Caco-2 (cell line): ENCODE measurements at regions not wholly inside any gene's neighbourhood (a gene's known extent, or its start where the extent isn't known, plus 50 kb on each side); places are given as distances from the start of the nearest gene placed in this dataset.

ENCODE experiments used
- BruUV-seq: library from RNA; stranded (reverse); fragments of 400-500 nt; replicated peaks from 2 replicates; lab custom pipeline; 2021; lab: Mats Ljungman, UMichigan
- CTCF ChIA-PET: fragments of 300-600 bp; sonication (Branson Sonifier 250); formaldehyde crosslinking; loops from one replicate; lab custom pipeline; 2022; ENCODE audit warnings: antibody characterized with exemption; lab: Charles Lee
- POLR2A ChIA-PET: fragments of 300-600 bp; sonication (Branson Sonifier 250); formaldehyde crosslinking; loops from one replicate; lab custom pipeline; 2022; ENCODE audit warnings: antibody characterized with exemption; lab: Charles Lee
- DNase-seq, 2 experiments: peaks; one replicate each; pipeline versions ENCODE4 v3.0.0 to v3.0.0-alpha.2; 2020 to 2022
- H3K27me3 ChIP-seq: replicated peaks from 2 replicates; pipeline ENCODE4 v1.6.0; 2011; ENCODE audit warnings: low read length; ENCODE audit not compliant: control insufficient read depth, insufficient read depth
- H3K36me3 ChIP-seq: 2 replicates; pipeline ENCODE4 v1.5.1; 2011; ENCODE audit warnings: low read length; ENCODE audit not compliant: control insufficient read depth, insufficient read depth
- H3K4me1 ChIP-seq: fragments of 250-450 bp; sonication (Bioruptor Pico); 2 replicates; pipeline ENCODE4 v1.5.1; 2020; ENCODE audit warnings: mild to moderate bottlenecking
- H3K4me3 ChIP-seq: 2 replicates; pipeline ENCODE4 v1.5.1; 2011; ENCODE audit warnings: low read depth, mild to moderate bottlenecking, control low read depth, low read length
- H3K9me3 ChIP-seq: fragments of 250-450 bp; sonication (Bioruptor Pico); 2 replicates; pipeline ENCODE4 v1.5.1; 2020; ENCODE audit warnings: mild to moderate bottlenecking, moderate library complexity
- H3K27ac Mint-ChIP-seq: one replicate; pipeline ENCODE4 v1.8.0; 2022; ENCODE audit warnings: mixed read lengths; ENCODE audit not compliant: unreplicated experiment
- H3K27me3 Mint-ChIP-seq: one replicate; pipeline ENCODE4 v1.8.0; 2022; ENCODE audit warnings: mixed read lengths; ENCODE audit not compliant: insufficient read depth, unreplicated experiment
- H3K36me3 Mint-ChIP-seq: one replicate; pipeline ENCODE4 v1.8.0; 2022; ENCODE audit warnings: mild to moderate bottlenecking, mixed read lengths; ENCODE audit not compliant: insufficient read depth, unreplicated experiment
- H3K4me1 Mint-ChIP-seq: one replicate; pipeline ENCODE4 v1.8.0; 2022; ENCODE audit warnings: low read depth, mixed read lengths; ENCODE audit not compliant: unreplicated experiment
- H3K4me3 Mint-ChIP-seq: one replicate; pipeline ENCODE4 v1.8.0; 2022; ENCODE audit warnings: mild to moderate bottlenecking, moderate library complexity, mixed read lengths; ENCODE audit not compliant: unreplicated experiment
- H3K9me3 Mint-ChIP-seq: one replicate; pipeline ENCODE4 v1.8.0; 2022; ENCODE audit warnings: mixed read lengths; ENCODE audit not compliant: unreplicated experiment
- CTCF ChIP-seq, 2 experiments: fragments of 200-600 bp in 1 of 2; IDR thresholded peaks; 1 replicate in 1 of 2; 2 replicates in 1 of 2; pipeline versions ENCODE4 v1.5.1 to v1.8.0; 2011 to 2022; ENCODE audit warnings: antibody characterized with exemption in 1 of 2, control low read depth in 1 of 2, inconsistent platforms in 1 of 2, low read depth in 1 of 2, low read length in 1 of 2, mild to moderate bottlenecking in 1 of 2, moderate library complexity in 1 of 2; ENCODE audit not compliant: insufficient read depth in 1 of 2, severe bottlenecking in 1 of 2, unreplicated experiment in 1 of 2
- intact Hi-C: fragments of 100-400 bp; cut with micrococcal nuclease; formaldehyde crosslinking; loops from one replicate; pipeline ENCODE4 v1.10.0; 2022; ENCODE audit not compliant: unreplicated experiment

- no peaks in the 10 kb centered on the region for H3K9me3 ChIP-seq
- H3K4me3 ChIP-seq: no peak overlapping the region
- H3K36me3 Mint-ChIP-seq: no peaks in the 10 kb centered on the region
- H3K9me3 Mint-ChIP-seq: no peaks in the 10 kb centered on the region
- POLR2A ChIA-PET: no interaction called here
- intact Hi-C loops: no loop called here
- no peaks in the 10 kb centered on the region for H3K27me3 ChIP-seq
- H3K36me3 ChIP-seq: no peaks in the 10 kb centered on the region
- H3K4me3 Mint-ChIP-seq: no peak overlapping the region
- H3K4me1 ChIP-seq: peaks cover 5% of the 10 kb centered on the region; the same call in 1 of the 2 replicates
- TF ChIP-seq CTCF (IDR thresholded peaks at IDR 0.05; ENCODE audit: insufficient read depth in 1 of 2, low read depth in 1 of 2, low read length in 1 of 2, severe bottlenecking in 1 of 2, unreplicated experiment in 1 of 2): no peak
- BruUV-seq: no TSS peak
- no peaks in the 10 kb centered on the region for H3K27me3 Mint-ChIP-seq
- no peak for DNase-seq
- CTCF ChIA-PET: no interaction called here
- no peak overlapping the region for H3K27ac Mint-ChIP-seq
- H3K4me1 Mint-ChIP-seq: peaks cover 7% of the 10 kb centered on the region
Measured at GRCh38 chr6:154614641-154615040, 104.2 kb upstream of the CNKSR3 start.

DNA sequence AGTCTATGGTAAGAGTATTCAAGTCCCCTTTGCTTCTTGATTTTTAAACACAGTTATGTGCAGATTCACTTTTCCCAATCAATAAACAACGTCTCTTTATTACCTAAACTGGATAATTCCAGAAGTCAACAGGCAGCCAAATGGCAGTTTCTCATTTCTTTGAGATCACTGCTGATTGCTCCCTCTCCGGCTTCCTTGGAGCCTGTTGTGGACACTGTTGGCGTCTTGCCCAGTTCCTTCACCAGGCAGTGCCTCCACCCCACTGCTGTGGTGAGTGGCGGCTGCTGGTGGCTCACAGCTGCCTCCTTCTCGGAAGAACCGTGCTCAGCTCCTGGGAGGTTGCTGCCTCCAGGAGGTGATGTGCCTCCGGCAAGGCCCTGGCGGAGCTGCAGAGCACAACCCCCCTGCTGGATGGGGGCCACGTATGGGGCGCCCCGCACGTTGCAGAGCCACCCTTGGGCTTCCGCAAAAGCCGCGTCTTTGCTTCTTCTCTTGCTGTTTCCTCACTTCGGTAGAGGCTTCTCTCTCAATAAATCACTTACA lies 105.1 kb upstream of the CNKSR3 start:
- ChIA-PET POLR2A (no interaction called here), CTCF (no interaction called here)
- Mint-ChIP-seq H3K4me1 (peaks cover 7% of the 10 kb centered on the region), H3K9me3 (no peaks in the 10 kb centered on the region), H3K27ac (no peak overlapping the region), H3K36me3 (no peaks in the 10 kb centered on the region), H3K4me3 (no peak overlapping the region), H3K27me3 (no peaks in the 10 kb centered on the region)
- intact Hi-C loops: no loop called here
- TF ChIP-seq CTCF (IDR thresholded peaks at IDR 0.05; ENCODE audit: insufficient read depth in 1 of 2, low read depth in 1 of 2, low read length in 1 of 2, severe bottlenecking in 1 of 2, unreplicated experiment in 1 of 2): no peak
- DNase-seq: no peak
- Histone ChIP-seq H3K4me3 (no peak overlapping the region), H3K9me3 (no peaks in the 10 kb centered on the region), H3K36me3 (no peaks in the 10 kb centered on the region), H3K27me3 (no peaks in the 10 kb centered on the region), H3K4me1 (peaks cover 5% of the 10 kb centered on the region; the same call in 1 of the 2 replicates)
- no TSS peak for BruUV-seq

DNA sequence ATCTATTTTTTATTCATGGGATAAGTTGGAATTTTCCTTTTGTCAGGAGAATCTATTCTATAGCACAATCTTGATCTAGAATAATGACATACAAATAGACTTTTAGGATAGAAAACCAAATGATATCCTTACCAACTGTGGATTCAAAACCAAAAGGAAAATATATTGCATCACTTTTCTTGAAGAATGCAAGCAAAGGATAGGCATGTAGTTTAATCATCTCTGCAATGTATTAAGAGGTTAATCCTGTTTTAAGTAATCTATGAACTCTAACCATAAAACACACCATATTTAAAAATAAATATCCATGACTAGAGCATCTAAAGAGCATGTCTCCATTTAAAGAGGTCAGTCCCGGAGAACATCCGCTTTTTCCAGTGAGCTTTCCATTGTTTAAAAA lies 106.7 kb upstream of the CNKSR3 start:
- H3K4me1 ChIP-seq: peaks cover 5% of the 10 kb centered on the region; the same call in 1 of the 2 replicates
- H3K36me3 ChIP-seq: no peaks in the 10 kb centered on the region
- H3K4me3 ChIP-seq: no peak overlapping the region
- no peaks in the 10 kb centered on the region for H3K9me3 ChIP-seq
- no peak for TF ChIP-seq CTCF (IDR thresholded peaks at IDR 0.05; ENCODE audit: insufficient read depth in 1 of 2, low read depth in 1 of 2, low read length in 1 of 2, severe bottlenecking in 1 of 2, unreplicated experiment in 1 of 2)
- intact Hi-C loops: no loop called here
- H3K9me3 Mint-ChIP-seq: no peaks in the 10 kb centered on the region
- DNase-seq: no peak
- H3K4me1 Mint-ChIP-seq: peaks cover 7% of the 10 kb centered on the region
- H3K27me3 Mint-ChIP-seq: no peaks in the 10 kb centered on the region
- H3K27ac Mint-ChIP-seq: no peak overlapping the region
- H3K4me3 Mint-ChIP-seq: no peak overlapping the region
- CTCF ChIA-PET: no interaction called here
- no peaks in the 10 kb centered on the region for H3K36me3 Mint-ChIP-seq
- BruUV-seq: no TSS peak
- no peaks in the 10 kb centered on the region for H3K27me3 ChIP-seq
- POLR2A ChIA-PET: no interaction called here
